GM23248 (cell line): ENCODE measurements at regions not wholly inside any gene's neighbourhood (a gene's known extent, or its start where the extent isn't known, plus 50 kb on each side); places are given as distances from the start of the nearest gene placed in this dataset.

Experiments
- EZH2 ChIP-seq: fragments of 200-600 bp; sonication (generic); IDR thresholded peaks from 2 replicates; pipeline ENCODE4 v1.6.1; 2018; ENCODE audit warnings: antibody characterized with exemption, mild to moderate bottlenecking; ENCODE audit not compliant: insufficient read depth, poor library complexity, severe bottlenecking
- EZH2phosphoT487 ChIP-seq: fragments of 200-600 bp; sonication (generic); IDR thresholded peaks from 2 replicates; pipeline ENCODE4 v1.6.1; 2018; ENCODE audit warnings: antibody characterized with exemption, moderate library complexity, mild to moderate bottlenecking, low read depth; ENCODE audit not compliant: insufficient read depth

- TF ChIP-seq EZH2 (no peak), EZH2phosphoT487 (no peak)
These were observed 581.2 kb upstream of the ADGRB3 start for GRCh38 chr6:68053805-68054373.
